ENCODE measurements at regions not wholly inside any gene's neighbourhood (a gene's known extent, or its start where the extent isn't known, plus 50 kb on each side); places are given as distances from the start of the nearest gene placed in this dataset.

DNA sequence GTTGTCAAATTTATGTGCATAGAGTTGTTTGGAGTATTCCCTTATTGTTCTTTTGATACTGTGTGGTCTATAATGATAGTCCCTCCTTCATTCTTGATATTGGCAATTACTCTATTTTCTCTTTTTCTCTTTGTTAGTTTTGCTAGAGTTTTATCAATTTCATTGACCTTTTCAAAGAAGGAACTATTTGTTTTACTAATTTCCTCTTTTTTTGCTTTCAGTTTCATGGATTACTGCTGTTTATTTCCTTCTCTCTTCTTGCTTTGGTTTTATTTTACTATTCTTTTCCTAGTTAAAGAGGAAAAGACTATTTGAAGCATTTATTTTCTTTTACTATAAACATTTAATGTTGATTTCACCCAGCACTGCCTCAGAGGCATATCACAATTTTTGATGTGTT lies 250.9 kb upstream of the PELI2 start:
- peaks cover 14% of the 10 kb centered on the region for H3K4me1 ChIP-seq (ENCODE audit: control insufficient read depth, insufficient read depth, low read length, unreplicated experiment)
- peak overlapping the region; percentile 24 for H2AFZ ChIP-seq (ENCODE audit: low read length, unreplicated experiment)

DNA sequence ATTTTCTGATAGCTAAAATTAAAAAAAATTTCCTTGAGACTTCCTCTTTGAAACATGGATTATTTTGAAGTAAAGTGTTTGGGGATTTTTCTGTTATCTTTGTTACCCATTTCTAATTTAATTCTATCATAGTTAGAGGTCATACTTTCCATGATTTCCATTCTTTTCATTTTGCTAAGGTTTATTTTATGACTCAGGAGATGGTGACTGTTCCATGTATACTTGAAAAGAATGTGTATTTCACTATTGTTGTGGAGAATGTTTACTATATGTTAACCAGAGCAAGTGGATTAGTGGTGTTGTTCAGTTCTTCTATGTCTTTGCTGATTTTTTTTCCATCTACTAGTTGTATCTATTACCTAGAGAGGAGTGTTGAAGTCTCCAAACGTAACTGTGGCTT lies 250.5 kb upstream of the PELI2 start:
- H3K27ac ChIP-seq (ENCODE audit: low read depth, low read length): peak overlapping the region; percentile 54
- peaks cover 14% of the 10 kb centered on the region for H3K4me1 ChIP-seq (ENCODE audit: control insufficient read depth, insufficient read depth, low read length, unreplicated experiment)
- no peak overlapping the region for H3K4me3 ChIP-seq (ENCODE audit: low read depth, low read length)
- no peak overlapping the region for H2AFZ ChIP-seq (ENCODE audit: low read length, unreplicated experiment)
- no peaks in the 10 kb centered on the region for H3K27me3 ChIP-seq (ENCODE audit: insufficient read depth, low read length)
- H3K36me3 ChIP-seq (ENCODE audit: insufficient read depth, low read length): no peaks in the 10 kb centered on the region
- H3K79me2 ChIP-seq (ENCODE audit: control insufficient read depth, insufficient read depth, low read length, unreplicated experiment): no peaks in the 10 kb centered on the region

More for the DNA sequence above, 250.9 kb upstream of the PELI2 start:
- no peak overlapping the region for H3K4me3 ChIP-seq (ENCODE audit: low read depth, low read length)
- no peaks in the 10 kb centered on the region for H3K27me3 ChIP-seq (ENCODE audit: insufficient read depth, low read length)
- peak overlapping the region; percentile 54 for H3K27ac ChIP-seq (ENCODE audit: low read depth, low read length)
- no peaks in the 10 kb centered on the region for H3K36me3 ChIP-seq (ENCODE audit: insufficient read depth, low read length)
- H3K79me2 ChIP-seq (ENCODE audit: control insufficient read depth, insufficient read depth, low read length, unreplicated experiment): no peaks in the 10 kb centered on the region

- no peak overlapping the region for H3K4me3 ChIP-seq (ENCODE audit: low read depth, low read length)
- no peak overlapping the region for H2AFZ ChIP-seq (ENCODE audit: low read length, unreplicated experiment)
- no peaks in the 10 kb centered on the region for H3K79me2 ChIP-seq (ENCODE audit: control insufficient read depth, insufficient read depth, low read length, unreplicated experiment)
- peaks cover 14% of the 10 kb centered on the region for H3K4me1 ChIP-seq (ENCODE audit: control insufficient read depth, insufficient read depth, low read length, unreplicated experiment)
- H3K27ac ChIP-seq (ENCODE audit: low read depth, low read length): no peak overlapping the region
- H3K27me3 ChIP-seq (ENCODE audit: insufficient read depth, low read length): no peaks in the 10 kb centered on the region
- no peaks in the 10 kb centered on the region for H3K36me3 ChIP-seq (ENCODE audit: insufficient read depth, low read length)
These were observed 248.7 kb upstream of the PELI2 start for GRCh38 chr14:55869397-55870049.

GRCh38 chr14:55873169-55873568 lies 245.0 kb upstream of the PELI2 start:
- H2AFZ ChIP-seq (ENCODE audit: low read length, unreplicated experiment): no peak overlapping the region
- no peak overlapping the region for H3K4me3 ChIP-seq (ENCODE audit: low read depth, low read length)
- no peaks in the 10 kb centered on the region for H3K79me2 ChIP-seq (ENCODE audit: control insufficient read depth, insufficient read depth, low read length, unreplicated experiment)

GRCh38 chr14:55874785-55875184 lies 243.4 kb upstream of the PELI2 start:
- no peaks in the 10 kb centered on the region for H3K36me3 ChIP-seq (ENCODE audit: insufficient read depth, low read length)
- peak overlapping the region; percentile 57 for H2AFZ ChIP-seq (ENCODE audit: low read length, unreplicated experiment)
- no peak overlapping the region for H3K27ac ChIP-seq (ENCODE audit: low read depth, low read length)
- H3K27me3 ChIP-seq (ENCODE audit: insufficient read depth, low read length): peaks cover 29% of the 10 kb centered on the region
- no peaks in the 10 kb centered on the region for H3K4me1 ChIP-seq (ENCODE audit: control insufficient read depth, insufficient read depth, low read length, unreplicated experiment)
- H3K4me3 ChIP-seq (ENCODE audit: low read depth, low read length): peak overlapping the region; percentile 66
- no peaks in the 10 kb centered on the region for H3K79me2 ChIP-seq (ENCODE audit: control insufficient read depth, insufficient read depth, low read length, unreplicated experiment)

More at GRCh38 chr14:55873169-55873568, 245.0 kb upstream of the PELI2 start:
- no peak overlapping the region for H3K27ac ChIP-seq (ENCODE audit: low read depth, low read length)
- no peaks in the 10 kb centered on the region for H3K36me3 ChIP-seq (ENCODE audit: insufficient read depth, low read length)
- peaks cover 15% of the 10 kb centered on the region for H3K27me3 ChIP-seq (ENCODE audit: insufficient read depth, low read length)
- peaks cover under 1% of the 10 kb centered on the region for H3K4me1 ChIP-seq (ENCODE audit: control insufficient read depth, insufficient read depth, low read length, unreplicated experiment)

DNA sequence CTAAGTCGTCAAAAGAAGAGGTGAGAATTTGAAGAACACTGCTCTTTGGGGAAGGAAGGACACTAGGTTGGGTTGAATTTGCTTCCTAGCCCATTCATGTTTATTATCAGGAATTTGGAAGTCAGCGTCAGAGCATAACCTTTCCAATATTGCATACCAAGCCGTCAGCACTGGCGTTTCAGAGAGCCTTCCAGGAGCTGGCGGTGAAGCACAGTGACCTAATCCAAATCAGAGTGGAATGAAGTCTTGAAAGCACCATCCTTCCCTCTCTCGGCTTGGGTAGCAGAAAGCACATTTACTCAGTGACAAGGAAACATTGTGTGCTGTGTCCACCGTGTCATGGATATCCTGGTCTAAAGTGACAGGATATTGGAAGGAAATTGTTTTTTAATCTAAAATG lies 240.3 kb upstream of the PELI2 start:
- H3K27ac ChIP-seq (ENCODE audit: low read depth, low read length): no peak overlapping the region
- H3K36me3 ChIP-seq (ENCODE audit: insufficient read depth, low read length): no peaks in the 10 kb centered on the region
- peaks cover 33% of the 10 kb centered on the region for H3K27me3 ChIP-seq (ENCODE audit: insufficient read depth, low read length)
- H2AFZ ChIP-seq (ENCODE audit: low read length, unreplicated experiment): no peak overlapping the region
- no peak overlapping the region for H3K4me3 ChIP-seq (ENCODE audit: low read depth, low read length)
- no peaks in the 10 kb centered on the region for H3K4me1 ChIP-seq (ENCODE audit: control insufficient read depth, insufficient read depth, low read length, unreplicated experiment)
- no peaks in the 10 kb centered on the region for H3K79me2 ChIP-seq (ENCODE audit: control insufficient read depth, insufficient read depth, low read length, unreplicated experiment)

GRCh38 chr14:55881577-55882241 lies 236.5 kb upstream of the PELI2 start:
- Histone ChIP-seq H3K27ac (ENCODE audit: low read depth, low read length) (no peak overlapping the region), H2AFZ (ENCODE audit: low read length, unreplicated experiment) (no peak overlapping the region), H3K79me2 (ENCODE audit: control insufficient read depth, insufficient read depth, low read length, unreplicated experiment) (no peaks in the 10 kb centered on the region)

GRCh38 chr14:55884819-55885218 lies 233.4 kb upstream of the PELI2 start:
- H3K36me3 ChIP-seq (ENCODE audit: insufficient read depth, low read length): no peaks in the 10 kb centered on the region
- H3K27ac ChIP-seq (ENCODE audit: low read depth, low read length): no peak overlapping the region
- no peaks in the 10 kb centered on the region for H3K79me2 ChIP-seq (ENCODE audit: control insufficient read depth, insufficient read depth, low read length, unreplicated experiment)
- no peaks in the 10 kb centered on the region for H3K4me1 ChIP-seq (ENCODE audit: control insufficient read depth, insufficient read depth, low read length, unreplicated experiment)
- no peak overlapping the region for H2AFZ ChIP-seq (ENCODE audit: low read length, unreplicated experiment)
- no peak overlapping the region for H3K4me3 ChIP-seq (ENCODE audit: low read depth, low read length)
- H3K27me3 ChIP-seq (ENCODE audit: insufficient read depth, low read length): peaks cover 32% of the 10 kb centered on the region

More at GRCh38 chr14:55881577-55882241, 236.5 kb upstream of the PELI2 start:
- no peaks in the 10 kb centered on the region for H3K4me1 ChIP-seq (ENCODE audit: control insufficient read depth, insufficient read depth, low read length, unreplicated experiment)
- H3K4me3 ChIP-seq (ENCODE audit: low read depth, low read length): no peak overlapping the region
- H3K27me3 ChIP-seq (ENCODE audit: insufficient read depth, low read length): peaks cover 50% of the 10 kb centered on the region
- H3K36me3 ChIP-seq (ENCODE audit: insufficient read depth, low read length): no peaks in the 10 kb centered on the region

DNA sequence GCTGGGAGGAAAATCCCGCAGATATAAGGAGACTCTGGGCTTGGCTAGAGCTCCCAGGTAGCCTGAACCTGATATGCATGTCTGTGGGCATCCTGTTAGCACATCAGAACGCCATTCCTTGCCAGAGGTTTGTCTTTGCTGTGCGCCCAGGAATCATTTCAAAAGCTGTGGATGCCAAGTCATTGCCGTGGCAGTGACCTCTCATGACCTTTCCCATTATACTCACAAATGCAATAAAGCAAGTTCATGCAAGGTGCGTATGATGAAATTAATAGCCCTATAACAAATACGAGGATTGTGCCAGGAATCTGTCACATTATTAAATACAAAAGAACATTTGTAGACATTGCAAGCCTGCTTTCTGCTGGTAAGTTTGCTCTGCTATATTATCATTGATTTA lies 229.1 kb upstream of the PELI2 start:
- H3K27ac ChIP-seq (ENCODE audit: low read depth, low read length): no peak overlapping the region
- H2AFZ ChIP-seq (ENCODE audit: low read length, unreplicated experiment): no peak overlapping the region
- no peaks in the 10 kb centered on the region for H3K79me2 ChIP-seq (ENCODE audit: control insufficient read depth, insufficient read depth, low read length, unreplicated experiment)
- peaks cover 51% of the 10 kb centered on the region for H3K27me3 ChIP-seq (ENCODE audit: insufficient read depth, low read length)
- no peaks in the 10 kb centered on the region for H3K4me1 ChIP-seq (ENCODE audit: control insufficient read depth, insufficient read depth, low read length, unreplicated experiment)
- H3K4me3 ChIP-seq (ENCODE audit: low read depth, low read length): no peak overlapping the region
- H3K36me3 ChIP-seq (ENCODE audit: insufficient read depth, low read length): no peaks in the 10 kb centered on the region

DNA sequence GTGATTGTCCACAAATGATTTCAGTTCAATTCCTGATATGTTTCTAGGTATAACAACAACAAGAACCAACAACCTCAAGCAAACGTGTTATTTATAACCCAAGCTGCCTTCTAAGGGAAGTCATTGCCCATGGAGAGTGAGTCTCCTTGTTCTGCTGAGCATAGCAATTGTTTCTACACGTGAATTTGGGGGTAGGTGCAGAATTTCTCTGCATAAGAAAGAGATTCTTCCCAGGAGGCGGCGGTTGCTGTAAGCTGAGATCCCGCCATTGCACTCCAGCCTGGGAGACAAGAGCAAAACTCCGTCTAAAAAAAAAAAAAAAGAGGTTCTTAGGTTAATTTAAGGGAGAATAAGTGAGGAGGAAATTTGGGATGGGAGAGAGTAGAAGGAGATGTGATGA lies 226.5 kb upstream of the PELI2 start:
- Histone ChIP-seq H3K27ac (ENCODE audit: low read depth, low read length) (no peak overlapping the region), H3K36me3 (ENCODE audit: insufficient read depth, low read length) (no peaks in the 10 kb centered on the region), H3K4me3 (ENCODE audit: low read depth, low read length) (no peak overlapping the region), H3K27me3 (ENCODE audit: insufficient read depth, low read length) (peaks cover 30% of the 10 kb centered on the region), H3K4me1 (ENCODE audit: control insufficient read depth, insufficient read depth, low read length, unreplicated experiment) (no peaks in the 10 kb centered on the region), H3K79me2 (ENCODE audit: control insufficient read depth, insufficient read depth, low read length, unreplicated experiment) (no peaks in the 10 kb centered on the region), H2AFZ (ENCODE audit: low read length, unreplicated experiment) (no peak overlapping the region)

DNA sequence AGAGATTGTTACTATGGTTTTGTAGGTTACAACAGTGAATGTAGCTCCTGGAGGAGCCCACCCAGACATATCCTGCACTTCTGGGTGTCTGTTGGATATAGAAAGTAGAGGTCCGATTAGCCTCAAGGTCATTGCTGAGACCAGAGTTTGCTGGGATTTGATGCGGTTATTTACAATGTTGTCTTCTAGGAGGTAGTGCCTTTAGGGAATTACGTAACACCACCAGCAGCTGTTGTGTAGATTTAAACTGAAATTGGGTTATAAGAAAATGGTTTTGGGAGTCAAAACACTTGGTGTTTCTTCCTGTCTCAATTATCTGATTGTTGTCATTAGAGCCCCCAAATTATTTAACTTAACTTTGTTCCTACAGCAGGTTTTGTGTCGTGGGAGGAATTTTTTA lies 225.3 kb upstream of the PELI2 start:
- Histone ChIP-seq H2AFZ (ENCODE audit: low read length, unreplicated experiment) (no peak overlapping the region), H3K79me2 (ENCODE audit: control insufficient read depth, insufficient read depth, low read length, unreplicated experiment) (no peaks in the 10 kb centered on the region), H3K27me3 (ENCODE audit: insufficient read depth, low read length) (peaks cover 26% of the 10 kb centered on the region), H3K27ac (ENCODE audit: low read depth, low read length) (no peak overlapping the region), H3K36me3 (ENCODE audit: insufficient read depth, low read length) (no peaks in the 10 kb centered on the region), H3K4me3 (ENCODE audit: low read depth, low read length) (no peak overlapping the region), H3K4me1 (ENCODE audit: control insufficient read depth, insufficient read depth, low read length, unreplicated experiment) (no peaks in the 10 kb centered on the region)
